ENCODE measurements at regions not wholly inside any gene's neighbourhood (a gene's known extent, or its start where the extent isn't known, plus 50 kb on each side); places are given as distances from the start of the nearest gene placed in this dataset.

DNA sequence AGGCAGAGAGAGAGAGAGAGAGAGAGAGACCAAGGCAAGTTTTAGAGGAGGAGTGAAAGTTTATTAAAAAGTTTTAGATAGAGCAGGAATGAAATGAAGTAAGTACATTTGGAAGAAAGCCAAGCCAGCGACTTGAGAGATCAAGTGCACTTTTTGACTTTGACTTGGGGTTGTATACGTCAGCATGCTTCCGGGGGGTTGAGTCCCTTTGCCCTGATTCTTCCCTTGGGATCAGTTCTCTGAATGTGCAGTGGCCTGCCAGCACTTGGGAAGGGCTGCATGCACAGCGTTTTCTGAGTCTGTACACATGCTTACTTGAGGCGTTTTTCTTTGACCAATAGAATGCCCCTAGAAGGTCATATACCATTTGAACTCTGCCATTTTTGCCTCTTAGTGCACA is 400.5 kb downstream of the PDGFC start:
- BruUV-seq (replicated peaks): no TSS peak
- no peak overlapping the region for H2AFZ ChIP-seq (ENCODE audit: low read depth, low read length, poor library complexity, severe bottlenecking)

DNA sequence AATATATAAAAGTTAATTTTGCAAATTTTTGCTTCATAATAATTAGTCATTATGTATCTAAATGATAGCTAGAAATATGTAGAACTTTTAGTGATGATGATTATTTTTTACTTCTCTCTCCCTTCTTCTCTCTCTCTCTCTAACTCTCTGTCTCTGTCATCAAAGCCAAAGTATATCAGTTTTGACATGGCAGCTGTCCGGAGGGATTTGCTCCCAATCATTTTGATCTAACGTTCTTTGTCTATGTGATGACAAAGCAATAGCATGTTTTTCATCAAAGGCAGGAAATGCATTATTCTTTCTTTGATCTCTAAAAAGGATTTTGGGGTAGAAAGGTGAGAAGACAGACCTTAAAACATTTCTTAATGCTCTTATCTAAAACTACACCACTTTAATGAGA is 402.1 kb downstream of the PDGFC start:
- Histone ChIP-seq H4K20me1 (ENCODE audit: insufficient read depth) (no peaks in the 10 kb centered on the region), H3K9me2 (ENCODE audit: insufficient read depth) (no peaks in the 10 kb centered on the region), H3K9ac (ENCODE audit: low read length) (no peak overlapping the region), H3K9me3 (ENCODE audit: control insufficient read depth in 1 of 2, insufficient read depth in 1 of 2, low read depth in 1 of 2, low read length in 2 of 2) (no peaks in the 10 kb centered on the region), H3K27ac (ENCODE audit: low read depth, low read length) (no peak overlapping the region), H3K27me3 (ENCODE audit: insufficient read depth, low read length) (no peaks in the 10 kb centered on the region), H2AFZ (ENCODE audit: low read depth, low read length, poor library complexity, severe bottlenecking) (no peak overlapping the region), H3K36me3 (ENCODE audit: control insufficient read depth in 1 of 2, insufficient read depth in 2 of 2, low read length in 2 of 2) (no peaks in the 10 kb centered on the region), H3K79me2 (ENCODE audit: insufficient read depth, low read length) (no peaks in the 10 kb centered on the region), H3K4me2 (ENCODE audit: low read length) (no peak overlapping the region), H3K4me1 (ENCODE audit: control insufficient read depth in 1 of 2, insufficient read depth in 2 of 2, low read length in 2 of 2) (no peaks in the 10 kb centered on the region), H3K4me3 (replicated peaks in 1 of 2; ENCODE audit: low read depth in 1 of 2, low read length in 2 of 2) (no peak overlapping the region)
- CTCF ChIA-PET: no interaction called here
- TF ChIP-seq CEBPB (IDR thresholded peaks at IDR 0.05; ENCODE audit: low read depth): no peak
- TF ChIP-seq, protein P1, sequence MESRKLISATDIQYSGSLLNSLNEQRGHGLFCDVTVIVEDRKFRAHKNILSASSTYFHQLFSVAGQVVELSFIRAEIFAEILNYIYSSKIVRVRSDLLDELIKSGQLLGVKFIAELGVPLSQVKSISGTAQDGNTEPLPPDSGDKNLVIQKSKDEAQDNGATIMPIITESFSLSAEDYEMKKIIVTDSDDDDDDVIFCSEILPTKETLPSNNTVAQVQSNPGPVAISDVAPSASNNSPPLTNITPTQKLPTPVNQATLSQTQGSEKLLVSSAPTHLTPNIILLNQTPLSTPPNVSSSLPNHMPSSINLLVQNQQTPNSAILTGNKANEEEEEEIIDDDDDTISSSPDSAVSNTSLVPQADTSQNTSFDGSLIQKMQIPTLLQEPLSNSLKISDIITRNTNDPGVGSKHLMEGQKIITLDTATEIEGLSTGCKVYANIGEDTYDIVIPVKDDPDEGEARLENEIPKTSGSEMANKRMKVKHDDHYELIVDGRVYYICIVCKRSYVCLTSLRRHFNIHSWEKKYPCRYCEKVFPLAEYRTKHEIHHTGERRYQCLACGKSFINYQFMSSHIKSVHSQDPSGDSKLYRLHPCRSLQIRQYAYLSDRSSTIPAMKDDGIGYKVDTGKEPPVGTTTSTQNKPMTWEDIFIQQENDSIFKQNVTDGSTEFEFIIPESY (IDR thresholded peaks at IDR 0.05; ENCODE audit: extremely low read depth, insufficient replicate concordance, low read length): no peak
- TF ChIP-seq SP1 (IDR thresholded peaks at IDR 0.05; ENCODE audit: low read depth): no peak
- no peak for TF ChIP-seq ZNF274 (IDR thresholded peaks at IDR 0.05; ENCODE audit: low read depth, low read length)
- TF ChIP-seq JUND (IDR thresholded peaks at IDR 0.05): no peak
- no peak for TF ChIP-seq YY1 (IDR thresholded peaks at IDR 0.05; ENCODE audit: extremely low read depth, insufficient replicate concordance, low read depth, low read length)
- no peak for TF ChIP-seq TCF7L2 (IDR thresholded peaks at IDR 0.05; ENCODE audit: borderline replicate concordance, extremely low read depth, insufficient read depth, insufficient read length)
- POLR2A ChIA-PET: no interaction called here
- RAD21 ChIA-PET (ENCODE audit: low non-redundant PET in 1 of 2, low total read pairs in 2 of 2, uncharacterized antibody in 2 of 2, unreplicated experiment in 2 of 2): no interaction called here
- intact Hi-C loops (cut with micrococcal nuclease): no loop called here
- no TSS peak for BruUV-seq (replicated peaks)
- no peak for DNase-seq (ENCODE audit: low read depth, low spot score)
- no peak for ATAC-seq

More for the DNA sequence above, 400.5 kb downstream of the PDGFC start:
- H3K9ac ChIP-seq (ENCODE audit: low read length): no peak overlapping the region
- H3K9me3 ChIP-seq (ENCODE audit: control insufficient read depth in 1 of 2, insufficient read depth in 1 of 2, low read depth in 1 of 2, low read length in 2 of 2): no peaks in the 10 kb centered on the region
- no peaks in the 10 kb centered on the region for H3K4me1 ChIP-seq (ENCODE audit: control insufficient read depth in 1 of 2, insufficient read depth in 2 of 2, low read length in 2 of 2)
- H3K4me2 ChIP-seq (ENCODE audit: low read length): no peak overlapping the region
- ATAC-seq (no peak), DNase-seq (ENCODE audit: low read depth, low spot score) (no peak)
- POLR2A ChIA-PET: no interaction called here
- H4K20me1 ChIP-seq (ENCODE audit: insufficient read depth): no peaks in the 10 kb centered on the region
- CTCF ChIA-PET: no interaction called here
- intact Hi-C loops (cut with micrococcal nuclease): no loop called here
- H3K27me3 ChIP-seq (ENCODE audit: insufficient read depth, low read length): no peaks in the 10 kb centered on the region
- RAD21 ChIA-PET (ENCODE audit: low non-redundant PET in 1 of 2, low total read pairs in 2 of 2, uncharacterized antibody in 2 of 2, unreplicated experiment in 2 of 2): no interaction called here
- no peaks in the 10 kb centered on the region for H3K9me2 ChIP-seq (ENCODE audit: insufficient read depth)
- TF ChIP-seq SRF (IDR thresholded peaks at IDR 0.05; ENCODE audit: low read depth) (no peak), POLR2AphosphoS5 (IDR thresholded peaks at IDR 0.05; ENCODE audit: low read depth, low read length) (no peak), SP1 (IDR thresholded peaks at IDR 0.05; ENCODE audit: low read depth) (no peak), FOSL1 (IDR thresholded peaks at IDR 0.05; ENCODE audit: low read depth) (no peak), SIN3A (IDR thresholded peaks at IDR 0.05; ENCODE audit: low read depth) (no peak), RAD21 (IDR thresholded peaks at IDR 0.05; ENCODE audit: low read depth) (no peak), ELF1 (IDR thresholded peaks at IDR 0.05; ENCODE audit: borderline replicate concordance, low read depth) (no peak)
- TF ChIP-seq, protein P2, sequence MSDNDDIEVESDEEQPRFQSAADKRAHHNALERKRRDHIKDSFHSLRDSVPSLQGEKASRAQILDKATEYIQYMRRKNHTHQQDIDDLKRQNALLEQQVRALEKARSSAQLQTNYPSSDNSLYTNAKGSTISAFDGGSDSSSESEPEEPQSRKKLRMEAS (IDR thresholded peaks at IDR 0.05): no peak
- TF ChIP-seq, protein P1 (IDR thresholded peaks at IDR 0.05; ENCODE audit: extremely low read depth, insufficient replicate concordance, low read length): no peak
- TF ChIP-seq, protein P3, sequence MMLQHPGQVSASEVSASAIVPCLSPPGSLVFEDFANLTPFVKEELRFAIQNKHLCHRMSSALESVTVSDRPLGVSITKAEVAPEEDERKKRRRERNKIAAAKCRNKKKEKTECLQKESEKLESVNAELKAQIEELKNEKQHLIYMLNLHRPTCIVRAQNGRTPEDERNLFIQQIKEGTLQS (IDR thresholded peaks at IDR 0.05): no peak
- no peaks in the 10 kb centered on the region for H3K36me3 ChIP-seq (ENCODE audit: control insufficient read depth in 1 of 2, insufficient read depth in 2 of 2, low read length in 2 of 2)
- H3K79me2 ChIP-seq (ENCODE audit: insufficient read depth, low read length): no peaks in the 10 kb centered on the region
- H3K27ac ChIP-seq (ENCODE audit: low read depth, low read length): no peak overlapping the region
- no peak overlapping the region for H3K4me3 ChIP-seq (replicated peaks in 1 of 2; ENCODE audit: low read depth in 1 of 2, low read length in 2 of 2)

All from HCT116 (cell line).